BJ (cell line): ENCODE measurements at regions not wholly inside any gene's neighbourhood (a gene's known extent, or its start where the extent isn't known, plus 50 kb on each side); places are given as distances from the start of the nearest gene placed in this dataset.

ENCODE experiments used
- CTCF ChIA-PET: fragments of 350-600 bp; formaldehyde crosslinking; extraction: SDS; loops from one replicate; lab custom pipeline; 2021; ENCODE audit warnings: antibody characterized with exemption, inconsistent platforms; lab: Yijun Ruan, JAX
- POLR2A ChIA-PET: fragments of 300-600 bp; sonication (Branson Sonifier 250); formaldehyde crosslinking; extraction: SDS; loops from one replicate; lab custom pipeline; 2021; ENCODE audit warnings: antibody characterized with exemption; lab: Charles Lee
- DNase-seq: peaks from one replicate; pipeline ENCODE4 v3.0.0-alpha.2; 2011; ENCODE audit warnings: low read depth
- H3K27me3 ChIP-seq: 2 replicates; pipeline ENCODE4 v1.6.0; 2011; ENCODE audit warnings: low read length; ENCODE audit not compliant: control insufficient read depth, insufficient read depth
- H3K36me3 ChIP-seq: 2 replicates; pipeline ENCODE4 v1.5.1; 2011; ENCODE audit warnings: low read length; ENCODE audit not compliant: control insufficient read depth, insufficient read depth
- H3K4me3 ChIP-seq: 2 replicates; pipeline ENCODE4 v1.5.1; 2011; ENCODE audit warnings: low read depth, mild to moderate bottlenecking, control low read depth, low read length
- CTCF ChIP-seq: IDR thresholded peaks from 2 replicates; pipeline ENCODE4 v1.5.1; 2011; ENCODE audit warnings: low read depth, mild to moderate bottlenecking, control low read depth, inconsistent platforms, low read length, moderate library complexity; ENCODE audit not compliant: insufficient read depth

DNA sequence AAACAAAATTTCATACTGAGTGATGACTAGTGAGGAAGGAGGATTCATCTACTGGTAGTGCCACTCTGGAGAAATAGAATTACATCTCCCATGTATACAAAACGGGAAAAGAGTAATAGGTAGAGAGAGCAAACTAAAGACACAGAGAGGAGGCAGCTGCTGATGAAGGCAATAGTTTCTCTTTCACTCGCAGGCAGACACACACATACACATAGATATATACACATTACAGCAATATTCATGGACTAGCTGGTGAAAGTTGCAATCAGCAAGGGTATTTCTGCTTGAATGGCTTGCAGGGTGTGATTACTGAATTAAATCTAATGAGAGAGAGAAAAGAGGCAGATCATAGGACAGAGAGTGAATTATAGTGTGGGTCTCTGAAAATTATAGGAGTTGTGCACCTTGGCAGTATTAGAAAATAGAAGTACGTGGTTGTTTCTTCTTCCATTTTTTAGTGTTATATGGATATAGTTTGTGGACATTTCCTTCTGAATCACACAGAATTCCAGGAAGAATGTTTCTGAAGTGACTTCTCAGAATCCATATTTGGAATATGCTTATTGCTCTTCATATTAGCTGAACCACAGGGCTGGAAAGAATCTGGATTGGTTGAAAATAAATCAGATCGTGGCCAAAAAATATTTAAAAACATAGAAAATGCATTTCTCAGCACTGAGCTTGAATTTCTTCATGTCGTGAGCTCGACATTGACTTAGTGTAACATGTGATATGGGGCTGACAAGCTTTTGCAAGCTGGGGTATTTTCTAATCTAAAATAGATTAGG, 991.2 kb downstream of the TUSC7 start:
- ChIA-PET CTCF (no interaction called here), POLR2A (no interaction called here)
- H3K36me3 ChIP-seq = no peaks in the 10 kb centered on the region
- no peak for TF ChIP-seq CTCF
- no peak overlapping the region for H3K4me3 ChIP-seq
- DNase-seq = no peak
- H3K27me3 ChIP-seq = no peaks in the 10 kb centered on the region

DNA sequence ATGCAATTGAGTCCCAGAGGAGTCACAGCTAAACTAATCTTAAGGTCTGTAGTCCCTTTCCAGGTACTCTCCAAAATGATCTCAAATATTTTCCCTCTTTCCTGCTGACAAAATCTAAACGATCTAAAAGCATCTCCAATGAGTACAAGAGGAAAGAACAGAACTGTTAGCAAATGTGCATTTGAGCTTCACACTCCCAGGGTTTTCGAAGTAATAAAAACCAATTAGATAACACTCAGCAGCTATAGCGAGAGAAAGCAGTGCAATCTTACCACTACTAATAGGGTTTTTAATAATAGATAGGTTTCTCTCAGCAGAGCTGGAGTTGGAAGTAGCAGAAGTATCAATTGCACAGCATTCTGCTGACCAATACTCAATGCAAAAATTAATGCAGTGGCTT, 995.4 kb downstream of the TUSC7 start:
- no peaks in the 10 kb centered on the region for H3K27me3 ChIP-seq
- TF ChIP-seq CTCF = no peak
- DNase-seq = no peak
- H3K4me3 ChIP-seq = no peak overlapping the region
- ChIA-PET CTCF (interaction anchor here (2.1 kb wide), 1 partner anchor 13 kb away, joined by 5 read pairs; no protein-coding TSS in a partner anchor), POLR2A (no interaction called here)
- no peaks in the 10 kb centered on the region for H3K36me3 ChIP-seq

GRCh38 chr3:117706037-117706436, 996.5 kb downstream of the TUSC7 start:
- no peak overlapping the region for H3K4me3 ChIP-seq
- no peaks in the 10 kb centered on the region for H3K36me3 ChIP-seq
- H3K27me3 ChIP-seq = no peaks in the 10 kb centered on the region
- peak; percentile 94 for DNase-seq
- CTCF ChIA-PET = interaction anchor here (2.0 to 2.1 kb wide), 2 partner anchors 12 to 15 kb away, joined by 5 to 9 read pairs; no protein-coding TSS in a partner anchor
- POLR2A ChIA-PET = interaction anchor here (0.6 kb wide), 2 partner anchors 53 to 1833 kb away, joined by 3 to 9 read pairs; no protein-coding TSS in a partner anchor
- TF ChIP-seq CTCF = no peak

DNA sequence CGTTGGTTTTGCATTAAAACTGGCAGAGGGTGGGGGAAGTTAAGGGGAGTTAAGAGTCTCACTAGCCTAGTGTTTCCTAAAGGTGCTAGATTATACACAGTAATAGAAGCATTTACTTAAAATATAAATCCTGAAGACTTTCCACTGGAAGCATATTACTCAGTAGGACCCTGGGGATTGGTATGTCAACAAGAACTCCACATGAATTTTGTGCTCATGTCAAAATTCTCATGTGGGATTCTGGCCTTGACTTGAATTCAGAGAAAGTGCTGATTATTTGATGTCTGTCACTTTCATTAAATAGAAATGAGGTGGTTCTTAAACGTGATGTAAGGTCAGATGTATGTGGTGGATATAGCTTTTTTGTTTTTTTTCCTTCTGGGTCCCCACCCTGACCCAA, 997.2 kb downstream of the TUSC7 start:
- ChIA-PET POLR2A (interaction anchor here (0.6 kb wide), 1 partner anchor 1834 kb away, joined by 9 read pairs; no protein-coding TSS in a partner anchor), CTCF (interaction anchor here (2.0 to 2.1 kb wide), 2 partner anchors 12 to 14 kb away, joined by 5 to 9 read pairs; no protein-coding TSS in a partner anchor)
- DNase-seq = no peak
- no peaks in the 10 kb centered on the region for H3K36me3 ChIP-seq
- H3K27me3 ChIP-seq = no peaks in the 10 kb centered on the region
- no peak for TF ChIP-seq CTCF
- H3K4me3 ChIP-seq = no peak overlapping the region

DNA sequence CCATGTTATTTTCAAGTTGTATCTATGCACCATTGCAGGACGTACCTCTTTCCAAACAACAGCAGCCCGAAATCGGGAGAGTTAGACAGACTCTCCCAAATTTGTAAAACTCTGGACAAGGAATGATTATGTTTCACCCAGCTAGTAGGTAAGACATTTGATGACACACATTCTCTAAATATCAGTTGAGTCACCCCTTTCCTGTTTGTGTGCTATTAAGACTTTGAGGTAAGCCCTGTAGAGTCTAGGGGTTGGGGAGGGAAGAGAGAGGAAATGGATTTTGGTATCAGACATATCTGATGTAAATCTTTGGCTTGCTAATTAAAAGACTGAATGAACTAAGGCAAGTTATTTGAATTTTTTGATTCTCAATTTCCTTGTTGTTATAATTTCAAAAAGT, 999.0 kb downstream of the TUSC7 start:
- H3K27me3 ChIP-seq = no peaks in the 10 kb centered on the region
- no peak overlapping the region for H3K4me3 ChIP-seq
- ChIA-PET CTCF (interaction anchor here (1.2 kb wide), 1 partner anchor 12 kb away, joined by 5 read pairs; no protein-coding TSS in a partner anchor), POLR2A (no interaction called here)
- no peak for TF ChIP-seq CTCF
- DNase-seq = no peak
- H3K36me3 ChIP-seq = no peaks in the 10 kb centered on the region
